K562 (cell line): ENCODE measurements at regions not wholly inside any gene's neighbourhood (a gene's known extent, or its start where the extent isn't known, plus 50 kb on each side); places are given as distances from the start of the nearest gene placed in this dataset.
A peak's percentile ranks its signal among the peaks of the same experiment; 100 is the strongest.

ENCODE experiments used
- FOSL1 ChIP-seq: fragments of 200-800 bp; sonication (Bioruptor generic); conservative IDR thresholded peaks from 2 replicates; pipeline ENCODE4 v1.6.1; 2016; ENCODE audit warnings: missing genetic modification characterization, missing compliant biosample characterization
- HLTF ChIP-seq: fragments of 450-650 bp; IDR thresholded peaks from 2 replicates; pipeline ENCODE4 v1.6.1; 2016
- REST ChIP-seq, 2 experiments: fragments of 450-650 bp; formaldehyde crosslinking in 1 of 2; IDR thresholded peaks; 2 replicates each; pipeline versions ENCODE4 v1.4.0 to v1.6.1; 2014 to 2020; ENCODE audit warnings: mild to moderate bottlenecking in 2 of 2, borderline replicate concordance in 1 of 2, low read depth in 1 of 2

GRCh38 chr13:99656092-99656745 lies 154.9 kb downstream of the TM9SF2 start (continued):
- TF ChIP-seq REST (IDR thresholded peaks at IDR 0.05; ENCODE audit: borderline replicate concordance) (peak; percentile 42; the same call in 1 of the 2 replicates), REST (CRISPR knock-in tag; IDR thresholded peaks at IDR 0.05; ENCODE audit: low read depth) (no peak), FOSL1 (tag) (no peak), HLTF (no peak)
